ENCODE measurements at regions not wholly inside any gene's neighbourhood (a gene's known extent, or its start where the extent isn't known, plus 50 kb on each side); places are given as distances from the start of the nearest gene placed in this dataset.

DNA sequence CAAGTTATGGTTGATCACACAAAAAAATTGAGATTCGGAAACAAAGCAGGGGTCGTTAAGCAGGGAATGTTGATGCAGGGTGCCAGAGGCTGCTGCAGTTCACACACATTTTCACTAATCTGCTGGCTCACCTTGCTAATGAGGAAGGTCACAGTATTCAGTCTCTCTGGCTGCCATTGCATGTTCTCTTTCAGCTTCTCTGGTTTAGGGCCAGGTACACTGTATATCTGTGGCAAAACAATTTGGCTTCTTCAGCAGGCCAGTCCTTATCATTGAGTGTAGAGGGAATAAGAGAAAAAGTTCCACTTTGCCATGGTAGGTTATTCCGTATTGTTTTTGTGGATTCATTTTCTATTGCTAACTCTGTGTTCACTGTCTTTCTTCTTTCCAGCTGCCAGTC lies 283.7 kb upstream of the ANO3 start:
- no peak for DNase-seq

- no peak for DNase-seq
Observed at GRCh38 chr11:26053966-26054365, 278.0 kb upstream of the ANO3 start.

GRCh38 chr11:26062660-26063059 lies 269.3 kb upstream of the ANO3 start:
- DNase-seq = no peak

- DNase-seq = no peak
Observed at GRCh38 chr11:26063915-26064314, 268.0 kb upstream of the ANO3 start.

DNA sequence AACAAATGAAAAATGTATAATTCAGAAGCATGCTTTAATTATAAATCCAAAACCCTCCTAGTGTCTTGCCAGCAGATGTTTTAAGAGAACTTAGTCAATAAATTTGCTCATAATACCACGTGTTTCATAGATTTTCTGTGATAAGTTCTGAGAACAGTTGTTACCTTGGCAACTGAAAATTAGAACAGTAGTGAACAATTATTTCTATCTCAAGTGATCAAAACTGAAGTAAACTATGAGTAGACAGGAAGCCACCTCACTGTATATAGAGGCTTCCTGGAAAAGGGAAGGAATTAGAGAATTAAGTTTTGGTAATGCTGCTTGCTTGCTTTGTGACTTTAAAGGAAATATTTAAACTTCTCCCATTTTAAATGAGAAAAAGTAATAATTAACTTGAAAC lies 266.0 kb upstream of the ANO3 start:
- no peak for DNase-seq

DNA sequence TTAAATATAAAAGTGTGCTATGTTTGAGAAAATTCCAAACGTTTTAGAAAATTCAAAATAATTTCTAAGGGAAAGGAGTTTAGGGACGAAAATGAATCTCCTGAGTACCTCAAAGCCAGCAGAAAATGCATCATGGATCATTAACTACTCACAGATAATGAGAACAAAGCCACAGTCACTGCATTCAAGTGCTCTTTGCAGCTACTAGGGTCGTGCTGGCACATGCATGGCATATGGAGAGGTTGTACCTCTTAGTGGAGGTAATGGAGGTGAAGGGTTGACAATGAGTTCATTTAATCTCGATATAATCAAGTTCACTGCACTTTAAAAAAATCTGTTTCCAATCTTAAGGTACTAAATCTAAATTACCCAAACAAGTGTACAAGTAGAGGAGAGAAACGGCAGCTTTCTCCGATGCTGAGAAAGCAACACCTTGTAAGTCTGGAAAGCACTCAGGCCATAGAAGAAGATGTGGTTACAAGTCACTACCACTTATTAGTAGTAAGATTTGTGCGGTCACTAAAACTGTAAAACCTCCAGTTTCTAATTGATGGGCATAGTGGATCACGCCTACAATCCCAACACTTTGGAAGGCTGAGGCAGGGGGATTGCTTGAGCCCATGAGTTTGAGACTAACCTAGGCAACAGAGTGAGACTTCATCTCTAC lies 261.1 kb upstream of the ANO3 start:
- no peak for DNase-seq

DNA sequence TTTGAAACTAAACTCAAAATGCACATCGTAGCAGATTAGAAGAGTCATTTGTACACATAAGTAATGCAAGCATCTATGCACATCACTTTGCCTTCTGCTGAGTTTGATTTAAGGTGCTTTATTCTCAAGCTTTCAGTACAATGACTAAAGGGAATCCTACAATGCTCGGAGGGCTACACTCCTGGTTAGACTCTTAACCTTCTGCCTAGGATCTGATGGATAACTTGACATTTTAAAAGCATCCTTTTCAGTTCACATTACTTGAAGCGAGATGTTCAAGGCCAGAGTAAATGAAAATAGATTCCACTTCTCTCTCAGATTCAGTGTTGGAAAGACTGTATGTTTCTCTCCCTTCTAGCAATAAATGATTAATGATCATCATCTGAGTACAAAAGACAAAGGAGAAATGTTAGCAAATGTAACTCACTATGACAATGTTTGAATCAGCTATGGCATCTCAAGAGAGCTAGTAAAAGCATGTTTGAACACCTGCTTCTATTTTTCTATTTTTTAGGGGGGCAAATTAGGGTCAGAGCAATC lies 259.2 kb upstream of the ANO3 start:
- no peak for DNase-seq

DNA sequence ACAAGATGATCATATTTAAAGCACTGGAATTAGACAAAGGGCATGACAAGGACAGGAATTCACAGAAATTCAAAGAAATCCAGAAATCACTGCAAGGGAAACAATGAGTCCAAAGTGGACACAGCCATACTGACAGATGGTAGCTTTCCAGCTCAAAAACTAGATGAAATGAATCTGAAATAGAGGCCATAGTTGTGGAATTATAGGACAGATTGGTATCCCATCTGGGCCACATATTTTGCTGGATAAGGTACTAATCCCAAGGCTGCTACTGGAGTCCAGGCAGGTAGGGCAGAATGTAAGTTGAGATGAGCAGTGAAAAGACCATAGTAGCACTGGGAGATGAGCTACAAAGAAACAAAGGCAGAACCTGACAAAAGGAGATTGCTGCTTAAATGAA lies 258.3 kb upstream of the ANO3 start:
- DNase-seq = no peak

- no peak for DNase-seq
Observed at GRCh38 chr11:26076233-26076990, 255.5 kb upstream of the ANO3 start.

DNA sequence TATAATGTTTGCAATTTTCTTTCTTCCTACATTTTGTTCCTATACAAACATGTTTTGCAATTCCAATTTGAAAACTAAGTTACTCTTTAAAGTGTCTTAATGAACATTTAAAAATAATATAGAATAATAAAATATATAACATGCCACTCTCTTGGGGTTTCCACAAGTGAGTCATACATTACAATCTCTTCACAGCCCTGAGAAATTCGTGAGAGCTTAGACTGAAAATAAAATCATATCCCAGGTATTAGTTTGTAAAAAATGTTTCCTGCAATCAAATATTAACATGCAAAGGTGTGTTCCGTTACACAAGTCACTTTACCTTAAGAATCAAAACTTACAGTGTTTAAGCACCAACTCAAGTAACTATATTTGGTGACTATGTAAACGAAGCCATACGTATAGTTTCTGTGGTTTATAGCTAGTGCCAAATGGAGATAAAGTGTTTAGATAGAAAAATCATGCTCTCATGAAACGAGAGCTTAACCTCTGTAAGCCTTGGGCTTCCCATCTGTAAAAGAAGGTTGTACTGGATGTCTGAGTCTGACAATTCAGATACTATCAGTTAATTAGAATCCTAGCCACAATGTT lies 253.6 kb upstream of the ANO3 start:
- no peak for DNase-seq

DNA sequence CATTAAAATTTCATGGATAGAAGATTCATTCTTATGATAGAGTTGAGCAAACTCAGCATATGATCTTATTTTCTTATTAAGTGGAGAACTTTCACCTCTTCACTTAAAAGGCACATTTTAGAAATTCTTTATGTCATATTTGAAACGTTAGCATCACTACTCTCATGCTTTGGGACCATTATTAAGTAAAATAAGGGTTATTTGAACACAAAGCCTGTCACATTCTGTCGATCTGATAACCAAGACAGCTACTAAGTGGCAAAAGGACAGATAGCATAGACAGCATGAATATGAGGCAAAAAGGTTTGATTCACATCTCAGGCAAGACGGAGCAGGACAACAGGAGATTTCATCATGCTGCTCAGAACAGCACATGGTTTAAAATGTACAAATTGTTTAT lies 247.6 kb upstream of the ANO3 start:
- no peak for DNase-seq

DNA sequence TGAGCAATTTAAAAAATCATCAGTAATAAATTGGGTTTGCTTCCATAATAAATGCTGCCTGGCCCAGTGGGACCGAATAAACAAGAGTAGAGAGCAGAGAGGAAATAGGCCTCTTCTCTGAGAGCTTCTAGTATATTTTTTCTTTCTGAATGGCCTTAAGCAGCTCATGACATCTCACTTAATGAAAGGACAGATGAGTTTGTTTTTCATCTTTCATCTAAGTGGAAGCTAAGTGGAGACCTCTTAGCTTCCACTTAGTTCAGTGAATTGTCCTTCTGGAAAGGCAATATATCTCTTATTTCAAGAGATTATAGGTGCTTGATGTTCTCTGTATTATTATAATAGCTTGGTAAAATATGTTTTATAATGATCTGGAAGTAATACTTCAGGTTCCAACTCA lies 245.9 kb upstream of the ANO3 start:
- no peak for DNase-seq

DNA sequence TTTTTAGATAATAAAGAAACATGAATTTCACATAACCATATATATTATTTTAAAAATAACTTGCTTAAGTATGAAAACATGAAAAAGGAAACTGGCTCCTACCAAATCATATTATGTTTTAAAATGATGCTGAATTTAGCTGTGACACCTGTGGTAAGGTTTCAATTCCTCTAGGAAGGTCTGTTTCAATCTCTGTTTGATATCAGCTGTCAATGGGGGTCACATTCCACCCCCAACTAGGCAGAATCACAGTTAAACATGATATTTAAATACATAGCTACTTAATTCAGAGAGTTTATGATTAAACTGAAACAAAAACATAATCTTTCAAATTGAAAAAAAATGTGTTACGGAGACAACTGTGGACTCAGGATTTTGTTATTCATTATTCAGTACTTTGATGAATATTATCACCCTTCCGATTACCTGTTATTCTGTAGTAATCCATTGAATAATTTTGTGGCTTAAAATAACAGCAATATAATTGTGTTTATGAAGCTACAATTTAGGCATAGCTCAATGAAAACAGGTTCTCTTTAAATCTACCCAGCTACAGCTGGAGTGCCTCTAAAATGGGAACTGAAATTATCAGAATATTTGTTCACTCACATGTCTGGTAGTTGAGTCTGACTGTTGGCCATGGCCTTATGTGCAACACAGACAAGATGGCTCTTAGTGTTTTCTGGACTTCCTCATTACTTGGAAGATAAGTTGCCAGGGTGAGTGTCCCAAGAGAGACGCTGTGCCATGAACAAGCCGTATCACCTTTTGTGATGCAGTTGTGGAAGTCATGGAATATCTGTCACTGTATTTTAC lies 244.6 kb upstream of the ANO3 start:
- no peak for DNase-seq

- DNase-seq = no peak
Observed at GRCh38 chr11:26088391-26088790, 243.5 kb upstream of the ANO3 start.

GRCh38 chr11:26090651-26091050 lies 241.3 kb upstream of the ANO3 start:
- DNase-seq = no peak

GRCh38 chr11:26093206-26093605 lies 238.7 kb upstream of the ANO3 start:
- DNase-seq = no peak

DNA sequence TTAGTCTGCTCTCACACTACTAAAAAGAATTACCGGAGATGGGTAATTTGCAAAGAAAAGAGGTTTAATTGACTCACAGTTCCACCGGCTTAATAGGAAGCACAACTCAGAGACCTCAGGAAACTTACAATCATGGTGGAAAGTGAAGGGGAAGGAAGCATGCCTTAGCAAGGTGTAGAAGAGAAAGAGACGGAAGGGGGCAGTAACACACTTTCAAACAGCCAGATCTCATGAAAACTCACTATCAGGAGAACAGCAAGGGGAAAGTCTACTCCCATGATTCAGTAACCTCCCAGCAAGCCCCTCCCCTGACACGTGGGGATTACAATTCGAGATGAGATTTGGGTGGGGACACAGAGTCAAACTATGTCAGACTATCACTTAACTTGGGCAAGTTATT lies 236.6 kb upstream of the ANO3 start:
- no peak for DNase-seq

GRCh38 chr11:26096451-26096850 lies 235.5 kb upstream of the ANO3 start:
- no peak for DNase-seq

- no peak for DNase-seq
Observed at GRCh38 chr11:26102325-26102724, 229.6 kb upstream of the ANO3 start.

GRCh38 chr11:26105762-26106423 lies 226.0 kb upstream of the ANO3 start:
- no peak for DNase-seq

- no peak for DNase-seq
Observed at GRCh38 chr11:26106726-26107125, 225.2 kb upstream of the ANO3 start.

GRCh38 chr11:26109658-26110368 lies 222.1 kb upstream of the ANO3 start:
- no peak for DNase-seq
